ENCODE measurements at regions not wholly inside any gene's neighbourhood (a gene's known extent, or its start where the extent isn't known, plus 50 kb on each side); places are given as distances from the start of the nearest gene placed in this dataset.

GRCh38 chr9:2565676-2566340, 55.8 kb upstream of the VLDLR start:
- no peak overlapping the region for H3K23ac ChIP-seq (ENCODE audit: low read length)
- H3K36me3 ChIP-seq (ENCODE audit: control insufficient read depth, insufficient read depth, low read length) = no peaks in the 10 kb centered on the region
- H3K79me2 ChIP-seq (ENCODE audit: control insufficient read depth, insufficient read depth, low read length) = no peaks in the 10 kb centered on the region
- no peak overlapping the region for H4K5ac ChIP-seq (ENCODE audit: low read length)
- no peak overlapping the region for H3K4me3 ChIP-seq (ENCODE audit: low read length)
- H3K4me1 ChIP-seq (ENCODE audit: control insufficient read depth, low read depth, low read length) = no peaks in the 10 kb centered on the region
- H3K4me2 ChIP-seq (ENCODE audit: low read length) = no peak overlapping the region
- H3K27me3 ChIP-seq (ENCODE audit: insufficient read depth, low read length, poor library complexity) = no peaks in the 10 kb centered on the region
- H3K56ac ChIP-seq (ENCODE audit: low read length) = no peak overlapping the region
- no peak overlapping the region for H3K18ac ChIP-seq (ENCODE audit: low read length)
- no peak overlapping the region for H3K4ac ChIP-seq (ENCODE audit: low read depth, low read length)
- no peak overlapping the region for H2BK15ac ChIP-seq (replicated peaks; ENCODE audit: low read depth)
- DNase-seq = no peak
- WGBS (ENCODE audit: extremely low coverage, insufficient coverage, low lambda C conversion rate) = no CpG with 5 or more reads among the region's 6 CpGs
- no peak overlapping the region for H3K9ac ChIP-seq (ENCODE audit: low read length)
- no peak overlapping the region for H3K27ac ChIP-seq (ENCODE audit: low read depth, low read length)
- H2BK120ac ChIP-seq (ENCODE audit: low read depth, low read length) = no peak overlapping the region
- H2AK5ac ChIP-seq (ENCODE audit: low read length) = no peak overlapping the region
- no peak overlapping the region for H4K8ac ChIP-seq (ENCODE audit: low read depth, low read length)
- no peaks in the 10 kb centered on the region for H3K79me1 ChIP-seq (ENCODE audit: low read length)
- H2BK5ac ChIP-seq (ENCODE audit: low read length) = no peak overlapping the region

GRCh38 chr9:2567922-2568321, 53.7 kb upstream of the VLDLR start:
- Histone ChIP-seq H4K8ac (ENCODE audit: low read depth, low read length) (no peak overlapping the region), H3K4me3 (ENCODE audit: low read length) (no peak overlapping the region), H2BK5ac (ENCODE audit: low read length) (no peak overlapping the region), H3K4me1 (ENCODE audit: control insufficient read depth, low read depth, low read length) (no peaks in the 10 kb centered on the region), H3K27me3 (ENCODE audit: insufficient read depth, low read length, poor library complexity) (no peaks in the 10 kb centered on the region), H4K5ac (ENCODE audit: low read length) (no peak overlapping the region), H3K79me2 (ENCODE audit: control insufficient read depth, insufficient read depth, low read length) (no peaks in the 10 kb centered on the region), H3K23ac (ENCODE audit: low read length) (no peak overlapping the region), H3K27ac (ENCODE audit: low read depth, low read length) (no peak overlapping the region), H3K18ac (ENCODE audit: low read length) (no peak overlapping the region), H2BK15ac (replicated peaks; ENCODE audit: low read depth) (no peak overlapping the region), H3K79me1 (ENCODE audit: low read length) (no peaks in the 10 kb centered on the region), H3K56ac (ENCODE audit: low read length) (no peak overlapping the region), H2AK5ac (ENCODE audit: low read length) (no peak overlapping the region), H2BK120ac (ENCODE audit: low read depth, low read length) (no peak overlapping the region), H3K4ac (ENCODE audit: low read depth, low read length) (no peak overlapping the region), H3K9ac (ENCODE audit: low read length) (no peak overlapping the region), H3K4me2 (ENCODE audit: low read length) (no peak overlapping the region), H3K36me3 (ENCODE audit: control insufficient read depth, insufficient read depth, low read length) (no peaks in the 10 kb centered on the region)
- no peak for DNase-seq

GRCh38 chr9:2568689-2569088, 52.9 kb upstream of the VLDLR start:
- H3K18ac ChIP-seq (ENCODE audit: low read length) = no peak overlapping the region
- H3K23ac ChIP-seq (ENCODE audit: low read length) = no peak overlapping the region
- no peaks in the 10 kb centered on the region for H3K4me1 ChIP-seq (ENCODE audit: control insufficient read depth, low read depth, low read length)
- H2BK120ac ChIP-seq (ENCODE audit: low read depth, low read length) = no peak overlapping the region
- no peak overlapping the region for H4K8ac ChIP-seq (ENCODE audit: low read depth, low read length)
- no peak overlapping the region for H3K27ac ChIP-seq (ENCODE audit: low read depth, low read length)
- H3K4me2 ChIP-seq (ENCODE audit: low read length) = no peak overlapping the region
- DNase-seq = no peak
- H4K5ac ChIP-seq (ENCODE audit: low read length) = no peak overlapping the region
- no peaks in the 10 kb centered on the region for H3K79me2 ChIP-seq (ENCODE audit: control insufficient read depth, insufficient read depth, low read length)
- H2BK15ac ChIP-seq (replicated peaks; ENCODE audit: low read depth) = no peak overlapping the region
- no peaks in the 10 kb centered on the region for H3K79me1 ChIP-seq (ENCODE audit: low read length)
- no peak overlapping the region for H3K4me3 ChIP-seq (ENCODE audit: low read length)
- no peaks in the 10 kb centered on the region for H3K36me3 ChIP-seq (ENCODE audit: control insufficient read depth, insufficient read depth, low read length)
- H3K4ac ChIP-seq (ENCODE audit: low read depth, low read length) = no peak overlapping the region
- no peak overlapping the region for H3K9ac ChIP-seq (ENCODE audit: low read length)
- no peaks in the 10 kb centered on the region for H3K27me3 ChIP-seq (ENCODE audit: insufficient read depth, low read length, poor library complexity)
- no peak overlapping the region for H3K56ac ChIP-seq (ENCODE audit: low read length)
- no peak overlapping the region for H2BK5ac ChIP-seq (ENCODE audit: low read length)
- H2AK5ac ChIP-seq (ENCODE audit: low read length) = no peak overlapping the region

- H2BK5ac ChIP-seq (ENCODE audit: low read length) = no peak overlapping the region
- no peak overlapping the region for H3K27ac ChIP-seq (ENCODE audit: low read depth, low read length)
- H3K27me3 ChIP-seq (ENCODE audit: insufficient read depth, low read length, poor library complexity) = no peaks in the 10 kb centered on the region
- no peak overlapping the region for H3K4me2 ChIP-seq (ENCODE audit: low read length)
- H3K4me1 ChIP-seq (ENCODE audit: control insufficient read depth, low read depth, low read length) = no peaks in the 10 kb centered on the region
- H3K36me3 ChIP-seq (ENCODE audit: control insufficient read depth, insufficient read depth, low read length) = no peaks in the 10 kb centered on the region
- DNase-seq = peak; percentile 19
- H3K18ac ChIP-seq (ENCODE audit: low read length) = no peak overlapping the region
- no peaks in the 10 kb centered on the region for H3K79me1 ChIP-seq (ENCODE audit: low read length)
- no peak overlapping the region for H4K5ac ChIP-seq (ENCODE audit: low read length)
- no peak overlapping the region for H4K8ac ChIP-seq (ENCODE audit: low read depth, low read length)
- H2BK120ac ChIP-seq (ENCODE audit: low read depth, low read length) = no peak overlapping the region
- H3K4me3 ChIP-seq (ENCODE audit: low read length) = no peak overlapping the region
- H3K56ac ChIP-seq (ENCODE audit: low read length) = no peak overlapping the region
- no peak overlapping the region for H3K4ac ChIP-seq (ENCODE audit: low read depth, low read length)
- H2AK5ac ChIP-seq (ENCODE audit: low read length) = no peak overlapping the region
- no peaks in the 10 kb centered on the region for H3K79me2 ChIP-seq (ENCODE audit: control insufficient read depth, insufficient read depth, low read length)
- no CpG with 5 or more reads among the region's 7 CpGs for WGBS (ENCODE audit: extremely low coverage, insufficient coverage, low lambda C conversion rate)
- no peak overlapping the region for H3K23ac ChIP-seq (ENCODE audit: low read length)
- no peak overlapping the region for H3K9ac ChIP-seq (ENCODE audit: low read length)
- H2BK15ac ChIP-seq (replicated peaks; ENCODE audit: low read depth) = no peak overlapping the region
These were observed 50.7 kb upstream of the VLDLR start for GRCh38 chr9:2570615-2571479.
